NOMO-1 treated with dmso at 0.1 percent for 144 hours (cell line): ENCODE measurements at regions not wholly inside any gene's neighbourhood (a gene's known extent, or its start where the extent isn't known, plus 50 kb on each side); places are given as distances from the start of the nearest gene placed in this dataset.

Source experiments
- DNase-seq: peaks from one replicate; lab custom pipeline; 2025; ENCODE audit not compliant: unreplicated experiment; lab: John Stamatoyannopoulos, UW

DNA sequence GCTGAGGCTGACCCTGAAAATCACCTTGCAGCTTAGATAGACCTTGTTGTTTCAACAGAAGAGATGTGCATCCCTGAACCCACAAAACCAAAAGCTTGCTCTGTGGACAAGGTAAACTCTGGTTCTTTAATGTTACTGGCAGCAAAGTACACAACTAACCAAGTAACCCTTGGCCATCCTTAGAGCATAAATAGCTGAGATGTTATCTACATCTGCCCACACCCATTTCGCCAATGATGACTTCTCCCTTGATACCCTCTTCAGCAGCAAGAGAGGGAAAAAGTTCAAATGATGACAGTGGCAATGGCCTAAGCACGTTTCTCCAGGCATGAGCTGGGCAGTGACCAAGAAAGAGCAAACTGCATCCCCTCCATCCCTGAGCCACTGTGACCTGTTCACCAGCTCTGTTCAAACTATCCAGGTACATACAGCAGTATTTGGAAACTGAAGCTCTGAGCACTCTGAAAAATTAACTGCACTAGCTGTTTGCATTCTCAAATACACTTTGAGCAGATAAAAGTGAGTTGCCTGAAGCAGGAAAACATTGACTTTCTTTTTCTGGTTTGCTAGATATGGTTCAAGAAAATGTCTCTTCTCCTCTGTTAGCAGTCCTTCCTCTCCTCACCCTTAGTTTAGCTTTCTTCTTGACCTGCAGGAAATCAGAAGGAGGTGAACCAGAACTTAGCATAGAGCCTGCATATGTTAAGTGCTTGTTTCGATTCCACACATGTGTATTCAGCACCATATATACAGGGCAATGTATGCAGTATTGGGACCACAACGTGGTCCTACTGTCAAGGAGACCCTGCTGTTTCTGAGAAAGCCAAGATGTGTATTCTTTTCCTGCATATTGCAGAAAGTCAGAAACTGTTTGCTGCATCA, 231.7 kb downstream of the FOXO1 start:
- DNase-seq = no peak

- no peak for DNase-seq
Measured at GRCh38 chr13:40438022-40438680, 228.3 kb downstream of the FOXO1 start.

DNA sequence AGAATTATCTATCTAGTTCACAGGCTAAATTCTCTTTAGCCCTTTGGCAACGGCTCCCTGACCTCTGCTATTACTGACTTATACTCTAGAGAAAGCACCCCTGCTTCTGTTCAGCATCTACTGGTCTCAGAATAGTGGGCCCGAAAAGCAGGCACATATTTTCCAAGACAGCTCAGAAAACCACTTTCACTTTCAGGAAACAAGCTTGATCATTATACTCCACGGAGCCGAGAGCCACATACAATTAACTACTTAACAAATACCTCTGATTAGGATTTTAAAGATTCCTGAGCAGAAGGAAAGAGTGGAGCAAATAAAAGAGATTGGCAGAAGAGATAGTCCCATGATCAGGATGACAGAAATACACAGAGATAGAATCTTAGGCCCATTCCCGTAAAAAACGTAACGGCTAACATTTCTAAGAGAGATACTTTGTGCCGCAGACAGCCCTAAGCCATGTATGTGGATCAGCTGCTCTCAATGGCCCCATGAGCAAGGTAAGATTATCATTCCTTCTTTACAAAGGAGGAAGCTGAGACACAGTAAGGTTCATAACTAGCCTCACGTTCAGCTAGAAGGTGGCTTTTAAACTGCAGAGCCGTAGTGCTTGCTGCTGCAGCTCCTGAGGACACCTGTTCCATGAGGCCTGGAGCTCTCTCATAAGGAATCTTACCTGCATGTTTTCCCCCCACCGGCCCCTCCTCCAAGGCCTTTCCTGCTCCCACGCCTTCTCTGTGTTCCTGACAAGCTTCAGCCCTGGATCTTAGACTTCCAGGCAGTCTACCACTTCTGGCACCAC, 227.2 kb downstream of the FOXO1 start:
- no peak for DNase-seq

DNA sequence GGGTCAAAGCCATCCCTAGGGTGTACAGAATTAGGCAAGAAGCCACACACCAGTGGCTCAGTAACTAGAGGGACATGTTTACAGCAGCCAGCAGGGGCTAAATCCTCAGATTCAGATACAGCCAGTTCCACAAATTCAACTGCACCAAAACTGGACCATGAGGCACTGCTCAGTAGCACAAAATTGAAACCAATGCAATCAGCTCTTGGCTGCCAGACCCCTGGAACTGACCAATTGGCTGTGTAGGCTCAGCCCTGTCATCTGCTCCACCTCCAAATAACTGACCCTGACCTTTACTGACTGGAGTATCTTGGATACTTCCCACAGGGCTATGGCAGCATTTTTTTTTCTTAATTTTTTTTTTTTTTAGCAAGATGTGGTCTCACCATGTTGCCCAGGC, 226.5 kb downstream of the FOXO1 start:
- DNase-seq = no peak

GRCh38 chr13:40440990-40441820, 225.2 kb downstream of the FOXO1 start:
- no peak for DNase-seq

GRCh38 chr13:40442231-40442630, 224.2 kb downstream of the FOXO1 start:
- no peak for DNase-seq

- no peak for DNase-seq
Measured at GRCh38 chr13:40442826-40443225, 223.6 kb downstream of the FOXO1 start.

DNA sequence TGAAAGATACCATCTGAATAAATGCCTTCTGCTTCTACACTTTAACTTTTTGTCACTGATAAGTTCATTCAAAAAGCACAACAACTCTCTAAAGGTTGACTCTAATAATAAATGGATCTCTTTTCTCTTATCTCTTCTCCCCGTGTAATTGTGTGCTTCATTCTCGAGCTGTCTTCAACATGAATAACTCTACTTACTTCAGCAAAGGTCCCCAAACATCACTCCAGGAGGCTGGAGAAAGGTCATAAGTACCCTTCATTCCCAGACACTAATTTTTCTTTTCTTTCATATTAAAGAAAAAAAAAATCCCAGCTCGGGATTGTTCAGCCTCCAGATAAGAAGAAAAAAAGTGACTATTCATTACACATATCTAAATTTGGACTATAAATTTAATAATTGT, 222.2 kb downstream of the FOXO1 start:
- DNase-seq = no peak

- peak; percentile 28 for DNase-seq
Measured at GRCh38 chr13:40445557-40445990, 220.9 kb downstream of the FOXO1 start.

DNA sequence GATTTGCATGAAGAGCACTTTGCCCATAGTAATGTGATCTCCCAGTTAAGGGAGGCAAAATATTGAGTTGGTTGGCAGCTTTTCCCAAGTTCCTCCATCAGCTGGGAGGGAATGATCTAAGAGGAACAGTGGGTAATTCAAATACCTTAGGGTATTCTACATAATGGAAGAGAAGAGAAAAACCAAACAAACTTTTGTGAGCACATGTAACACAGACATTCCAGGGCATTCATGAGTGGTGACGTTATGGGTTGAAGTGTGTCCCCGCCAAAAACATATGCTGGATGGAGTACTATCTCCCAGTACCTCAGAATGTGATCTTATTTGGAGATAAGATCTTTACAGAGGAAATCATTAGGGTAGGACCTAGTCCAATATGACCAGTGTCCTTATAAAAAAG, 220.1 kb downstream of the FOXO1 start:
- DNase-seq = no peak

- DNase-seq = no peak
Measured at GRCh38 chr13:40447857-40448256, 218.6 kb downstream of the FOXO1 start.

- DNase-seq = no peak
Measured at GRCh38 chr13:40452038-40452666, 214.3 kb downstream of the FOXO1 start.

GRCh38 chr13:40452741-40453334, 213.6 kb downstream of the FOXO1 start:
- DNase-seq = no peak

GRCh38 chr13:40453351-40454021, 213.0 kb downstream of the FOXO1 start:
- no peak for DNase-seq

GRCh38 chr13:40456397-40456953, 210.0 kb downstream of the FOXO1 start:
- DNase-seq = no peak

DNA sequence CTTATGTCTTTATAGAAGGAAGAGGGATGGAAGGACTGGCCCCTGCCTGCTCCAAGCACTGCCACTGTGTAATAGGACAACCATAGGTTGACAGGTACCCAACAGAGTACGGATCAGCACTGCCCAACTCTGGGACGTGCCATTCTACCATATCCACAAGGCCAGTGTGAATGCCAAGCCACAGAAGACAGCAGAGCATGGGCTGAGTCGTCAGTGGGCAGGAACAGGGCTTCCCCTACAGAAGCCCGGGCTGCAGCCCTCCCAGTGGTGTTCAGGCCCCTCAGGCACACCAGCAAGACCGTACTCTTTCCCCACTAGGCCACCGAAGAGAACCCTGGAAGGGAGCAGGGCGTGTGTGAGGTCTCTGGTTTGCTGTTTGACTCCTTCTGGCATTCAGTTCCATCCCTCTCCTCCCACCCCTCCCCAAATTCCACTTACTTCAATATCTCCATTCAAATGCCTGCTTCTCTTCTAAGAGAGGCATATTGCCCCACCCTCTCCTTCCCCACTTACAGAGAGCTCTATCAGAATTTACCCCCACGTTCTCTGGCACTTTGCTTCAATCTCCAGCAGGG, 209.4 kb downstream of the FOXO1 start:
- DNase-seq = no peak

- DNase-seq = no peak
Measured at GRCh38 chr13:40457929-40458719, 208.3 kb downstream of the FOXO1 start.

DNA sequence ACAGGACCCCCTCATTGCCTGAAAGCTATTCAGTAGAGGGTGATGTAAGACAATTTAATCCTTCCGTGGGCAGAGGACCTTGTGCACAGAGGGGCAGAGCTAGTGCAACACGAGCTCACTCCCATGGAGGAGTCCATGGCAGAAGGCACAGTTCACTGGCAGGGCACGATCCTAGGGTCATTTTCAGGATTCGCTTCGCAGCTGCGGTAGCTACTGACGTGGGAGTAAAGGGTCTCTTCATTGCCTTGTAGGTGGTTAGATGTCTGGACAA, 207.8 kb downstream of the FOXO1 start:
- no peak for DNase-seq
